B cell (primary cell): ENCODE measurements at regions not wholly inside any gene's neighbourhood (a gene's known extent, or its start where the extent isn't known, plus 50 kb on each side); places are given as distances from the start of the nearest gene placed in this dataset.

Experiments used
- ATAC-seq: fragments of 200-7000 bp; cut with Tn5 transposase; one replicate; pipeline ENCODE4 v1.10.0; 2021; ENCODE audit warnings: low read depth, mild to moderate bottlenecking, moderate number of reproducible peaks, moderate library complexity
- CTCF ChIA-PET: fragments of 350-600 bp; sonication (Branson Sonifier 250); formaldehyde crosslinking; loops from one replicate; lab custom pipeline; 2021; ENCODE audit warnings: antibody characterized with exemption, inconsistent platforms; lab: Charles Lee
- POLR2A ChIA-PET: fragments of 350-600 bp; sonication (Branson Sonifier 250); formaldehyde crosslinking; loops from one replicate; lab custom pipeline; 2021; ENCODE audit warnings: antibody characterized with exemption; lab: Charles Lee
- DNase-seq: peaks from one replicate; pipeline ENCODE4 v3.0.0; 2013
- H2AFZ ChIP-seq: 2 replicates; pipeline ENCODE4 v1.6.1; 2012; ENCODE audit warnings: mild to moderate bottlenecking, low read depth, low read length; ENCODE audit not compliant: insufficient read depth, poor library complexity, severe bottlenecking
- H3K27ac ChIP-seq, 2 donors: 1 replicate in 1 of 2; 2 replicates in 1 of 2; pipeline ENCODE4 v1.5.1; 2012 to 2013; ENCODE audit warnings: low read length in 2 of 2, mild to moderate bottlenecking in 2 of 2, moderate library complexity in 1 of 2
- H3K27me3 ChIP-seq, 4 experiments: fragments of 200-600 bp in 1 of 4; sonication (generic) in 1 of 4; replicated peaks in 1 of 4; 1 replicate in 2 of 4; 2 replicates in 2 of 4; pipeline versions ENCODE4 v1.6.1 to v1.7.0; 2013 to 2016; ENCODE audit warnings: low read length in 3 of 4, mild to moderate bottlenecking in 2 of 4, mixed read lengths in 1 of 4, moderate library complexity in 1 of 4; ENCODE audit not compliant: insufficient read depth in 4 of 4, control insufficient read depth in 3 of 4; ENCODE audit errors: control extremely low read depth in 1 of 4
- H3K36me3 ChIP-seq, 2 experiments: replicated peaks in 1 of 2; 1 replicate in 1 of 2; 2 replicates in 1 of 2; pipeline versions ENCODE4 v1.6.1 to v1.7.1; 2013; ENCODE audit warnings: low read length in 1 of 2; ENCODE audit not compliant: insufficient read depth in 2 of 2, control insufficient read depth in 1 of 2; ENCODE audit errors: control extremely low read depth in 1 of 2, extremely low read depth in 1 of 2
- H3K4me1 ChIP-seq, 2 donors: fragments of 200-600 bp in 1 of 2; sonication (generic) in 1 of 2; 1 replicate in 1 of 2; 2 replicates in 1 of 2; pipeline versions ENCODE4 v1.5.1 to v1.6.1; 2013 to 2017; ENCODE audit warnings: low read length in 2 of 2; ENCODE audit not compliant: control insufficient read depth in 2 of 2, insufficient read depth in 2 of 2
- H3K4me2 ChIP-seq: replicated peaks from 2 replicates; pipeline ENCODE3; 2012; ENCODE audit warnings: mild to moderate bottlenecking, low read depth, low read length; ENCODE audit not compliant: poor library complexity, severe bottlenecking
- H3K4me3 ChIP-seq, 5 experiments: fragments of 200-600 bp in 1 of 5; sonication (generic) in 1 of 5; 1 replicate in 3 of 5; 2 replicates in 2 of 5; pipeline versions ENCODE4 v1.5.1 to v1.7.0; 2011 to 2016; ENCODE audit warnings: low read length in 4 of 5, mild to moderate bottlenecking in 4 of 5, low read depth in 2 of 5, control low read depth in 1 of 5, moderate library complexity in 1 of 5; ENCODE audit not compliant: insufficient read depth in 1 of 5; ENCODE audit errors: control extremely low read depth in 1 of 5, extremely low read depth in 1 of 5
- H3K79me2 ChIP-seq: fragments of 200-600 bp; sonication (generic); one replicate; pipeline ENCODE4 v1.6.0; 2016; ENCODE audit warnings: low read length; ENCODE audit not compliant: control insufficient read depth, insufficient read depth
- H3K9ac ChIP-seq: fragments of 200-600 bp; sonication (generic); 2 replicates; pipeline ENCODE4 v1.6.1; 2017; ENCODE audit warnings: mild to moderate bottlenecking, low read length, moderate library complexity
- H3K9me3 ChIP-seq, 3 donors: one replicate each; pipeline versions ENCODE4 v1.6.1 to v1.7.1; 2013; ENCODE audit warnings: low read length in 2 of 3; ENCODE audit not compliant: control insufficient read depth in 2 of 3, insufficient read depth in 1 of 3; ENCODE audit errors: control extremely low read depth in 1 of 3
- H4K20me1 ChIP-seq: 2 replicates; pipeline ENCODE4 v1.6.0; 2012; ENCODE audit warnings: mild to moderate bottlenecking, low read length; ENCODE audit not compliant: insufficient read depth, control insufficient read depth, poor library complexity, severe bottlenecking
- H3K27ac Mint-ChIP-seq: one replicate; pipeline ENCODE4 v1.8.0; 2021; ENCODE audit warnings: mixed read lengths
- H3K27me3 Mint-ChIP-seq: one replicate; pipeline ENCODE4 v1.8.0; 2021; ENCODE audit warnings: mixed read lengths
- H3K4me1 Mint-ChIP-seq: one replicate; pipeline ENCODE4 v1.8.0; 2021; ENCODE audit warnings: mixed read lengths
- H3K4me3 Mint-ChIP-seq: one replicate; pipeline ENCODE4 v1.8.0; 2021; ENCODE audit warnings: mixed read lengths
- H3K9me3 Mint-ChIP-seq: one replicate; pipeline ENCODE4 v1.8.0; 2022; ENCODE audit warnings: mixed read lengths; ENCODE audit not compliant: insufficient read depth
- EZH2 ChIP-seq: IDR thresholded peaks from 2 replicates; pipeline ENCODE4 v1.6.1; 2012; ENCODE audit warnings: borderline replicate concordance, low read depth, mild to moderate bottlenecking, moderate library complexity, low read length; ENCODE audit not compliant: insufficient read depth, poor library complexity, severe bottlenecking
- WGBS: methylation state at CpG from one replicate; pipeline ENCODE4 v1.1.5; 2013; ENCODE audit warnings: missing lambda C conversion rate; ENCODE audit not compliant: insufficient coverage; 5-methylcytosine and 5-hydroxymethylcytosine counted together
- intact Hi-C: fragments of 100-400 bp; cut with micrococcal nuclease; formaldehyde crosslinking; loops from one replicate; pipeline ENCODE4 v1.10.0; 2022
- TF ChIP-seq, protein P1 (sequence below): fragments of 200-600 bp; IDR thresholded peaks from one replicate; pipeline ENCODE4 v1.8.0; 2022; ENCODE audit warnings: antibody characterized with exemption, mild to moderate bottlenecking

DNA sequence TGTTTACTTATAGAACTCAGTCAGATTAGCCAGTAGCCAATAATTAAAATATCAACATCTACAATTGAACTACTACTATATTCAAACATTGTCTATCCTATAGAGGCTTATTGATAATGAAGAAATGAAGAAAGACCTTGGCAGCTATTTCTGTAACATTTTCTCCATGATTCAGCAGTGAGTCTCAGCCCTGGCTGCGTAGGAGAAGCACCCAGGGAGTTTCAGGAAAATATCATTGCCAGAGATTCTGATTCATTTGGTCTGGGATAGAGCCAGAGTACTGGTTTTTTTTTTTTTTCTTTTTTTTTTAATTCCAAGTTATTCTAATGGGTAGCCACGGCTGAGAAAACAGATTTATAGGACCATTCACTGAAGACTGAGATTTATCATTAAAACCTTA, 404.8 kb downstream of the TXNL1 start:
- H3K9ac ChIP-seq = no peak overlapping the region
- Mint-ChIP-seq H3K27me3 (no peaks in the 10 kb centered on the region), H3K27ac (no peak overlapping the region), H3K9me3 (peaks cover 5% of the 10 kb centered on the region), H3K4me3 (no peak overlapping the region), H3K4me1 (peaks cover 35% of the 10 kb centered on the region)
- no peaks in the 10 kb centered on the region for H3K36me3 ChIP-seq
- no peak for DNase-seq
- no peak overlapping the region for H3K4me3 ChIP-seq
- POLR2A ChIA-PET = interaction anchor here (0.7 kb wide), 1 partner anchor 14 kb away, joined by 7 read pairs; no protein-coding TSS in a partner anchor
- no peak overlapping the region for H3K27ac ChIP-seq
- no CpG with 5 or more reads among the region's 2 CpGs for WGBS
- CTCF ChIA-PET = no interaction called here
- ATAC-seq = no peak
- peaks cover 30 to 37% of the 10 kb centered on the region in 2 donors for H3K4me1 ChIP-seq
- intact Hi-C loops = no loop called here
- peaks cover 0 to 7% (median 5%) of the 10 kb centered on the region in 3 donors for H3K9me3 ChIP-seq
- H4K20me1 ChIP-seq = no peaks in the 10 kb centered on the region
- TF ChIP-seq, protein P1, sequence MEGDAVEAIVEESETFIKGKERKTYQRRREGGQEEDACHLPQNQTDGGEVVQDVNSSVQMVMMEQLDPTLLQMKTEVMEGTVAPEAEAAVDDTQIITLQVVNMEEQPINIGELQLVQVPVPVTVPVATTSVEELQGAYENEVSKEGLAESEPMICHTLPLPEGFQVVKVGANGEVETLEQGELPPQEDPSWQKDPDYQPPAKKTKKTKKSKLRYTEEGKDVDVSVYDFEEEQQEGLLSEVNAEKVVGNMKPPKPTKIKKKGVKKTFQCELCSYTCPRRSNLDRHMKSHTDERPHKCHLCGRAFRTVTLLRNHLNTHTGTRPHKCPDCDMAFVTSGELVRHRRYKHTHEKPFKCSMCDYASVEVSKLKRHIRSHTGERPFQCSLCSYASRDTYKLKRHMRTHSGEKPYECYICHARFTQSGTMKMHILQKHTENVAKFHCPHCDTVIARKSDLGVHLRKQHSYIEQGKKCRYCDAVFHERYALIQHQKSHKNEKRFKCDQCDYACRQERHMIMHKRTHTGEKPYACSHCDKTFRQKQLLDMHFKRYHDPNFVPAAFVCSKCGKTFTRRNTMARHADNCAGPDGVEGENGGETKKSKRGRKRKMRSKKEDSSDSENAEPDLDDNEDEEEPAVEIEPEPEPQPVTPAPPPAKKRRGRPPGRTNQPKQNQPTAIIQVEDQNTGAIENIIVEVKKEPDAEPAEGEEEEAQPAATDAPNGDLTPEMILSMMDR = no peak
- TF ChIP-seq EZH2 = no peak
- no peaks in the 10 kb centered on the region for H3K79me2 ChIP-seq
- H3K4me2 ChIP-seq = no peak overlapping the region
- H3K27me3 ChIP-seq = no peaks in the 10 kb centered on the region
- H2AFZ ChIP-seq = no peak overlapping the region

DNA sequence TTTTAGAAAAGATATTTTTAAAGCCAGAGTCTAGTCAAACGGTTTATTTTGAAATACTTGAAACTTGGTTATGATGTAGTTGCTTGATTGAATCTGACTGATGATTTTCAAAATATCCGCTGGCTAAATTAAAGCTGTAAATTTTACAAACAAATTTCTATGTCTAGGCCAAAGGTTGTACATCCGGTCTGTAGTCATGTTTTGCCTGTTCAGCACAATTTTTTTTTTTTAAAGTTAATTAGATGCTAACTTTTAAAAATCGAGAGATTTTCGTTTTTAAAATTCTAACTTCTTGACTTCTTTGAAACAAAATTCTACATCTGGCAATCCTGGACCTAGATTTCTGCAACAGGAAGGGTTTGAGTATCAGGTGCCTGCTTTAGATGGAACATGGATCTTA, 412.4 kb downstream of the TXNL1 start:
- Mint-ChIP-seq H3K4me1 (peaks cover 9% of the 10 kb centered on the region), H3K27ac (no peak overlapping the region), H3K27me3 (no peaks in the 10 kb centered on the region), H3K9me3 (peaks cover 2% of the 10 kb centered on the region), H3K4me3 (no peak overlapping the region)
- H2AFZ ChIP-seq = no peak overlapping the region
- WGBS = no CpG with 5 or more reads among the region's 5 CpGs
- intact Hi-C loops = no loop called here
- H3K9ac ChIP-seq = no peak overlapping the region
- H3K9me3 ChIP-seq = peaks cover 0 to 7% (median 0%) of the 10 kb centered on the region in 3 donors
- H3K4me1 ChIP-seq = peaks cover 6 to 7% of the 10 kb centered on the region in 2 donors
- DNase-seq = no peak
- H4K20me1 ChIP-seq = no peaks in the 10 kb centered on the region
- H3K4me2 ChIP-seq = no peak overlapping the region
- no peak overlapping the region for H3K27ac ChIP-seq
- no peak for TF ChIP-seq EZH2
- TF ChIP-seq, protein P1 = no peak
- no peaks in the 10 kb centered on the region for H3K36me3 ChIP-seq
- no peak for ATAC-seq
- POLR2A ChIA-PET = no interaction called here
- H3K27me3 ChIP-seq = no peaks in the 10 kb centered on the region
- no peak overlapping the region for H3K4me3 ChIP-seq
- no peaks in the 10 kb centered on the region for H3K79me2 ChIP-seq
- CTCF ChIA-PET = no interaction called here
